Lower lobe of right lung (tissue), 2 donors: ENCODE measurements at regions not wholly inside any gene's neighbourhood (a gene's known extent, or its start where the extent isn't known, plus 50 kb on each side); places are given as distances from the start of the nearest gene placed in this dataset.

Experiments
- ATAC-seq, 2 donors: fragments of 200-7000 bp; cut with Tn5 transposase; one replicate each; pipeline ENCODE4 v1.9.1; 2020 to 2022; ENCODE audit warnings: mild to moderate bottlenecking in 2 of 2, moderate library complexity in 2 of 2
- DNase-seq: peaks from one replicate; pipeline ENCODE4 v3.0.0-alpha.2; 2020
- H3K27ac ChIP-seq: fragments of 200-600 bp; one replicate; pipeline ENCODE4 v1.8.0; 2022
- H3K27me3 ChIP-seq: fragments of 200-600 bp; one replicate; pipeline ENCODE4 v1.8.0; 2022; ENCODE audit warnings: low read depth
- H3K36me3 ChIP-seq: fragments of 200-600 bp; one replicate; pipeline ENCODE4 v1.8.0; 2022; ENCODE audit warnings: mild to moderate bottlenecking
- H3K4me1 ChIP-seq: fragments of 200-600 bp; one replicate; pipeline ENCODE4 v1.8.0; 2022
- H3K4me3 ChIP-seq: fragments of 200-600 bp; one replicate; pipeline ENCODE4 v1.8.0; 2022; ENCODE audit warnings: mild to moderate bottlenecking
- H3K9me3 ChIP-seq: fragments of 200-600 bp; one replicate; pipeline ENCODE4 v1.8.0; 2022
- CTCF ChIP-seq: fragments of 200-600 bp; IDR thresholded peaks from one replicate; pipeline ENCODE4 v1.8.0; 2022; ENCODE audit warnings: antibody characterized with exemption, mild to moderate bottlenecking
- intact Hi-C: fragments of 100-400 bp; cut with DNase I; formaldehyde crosslinking; loops from one replicate; pipeline ENCODE4 v1.11.0; 2022
- donor health status: DM: no; HTN: yes; CAD: no; lungs with severe emphysema.

- Histone ChIP-seq H3K36me3 (no peaks in the 10 kb centered on the region), H3K27ac (no peak overlapping the region), H3K9me3 (no peaks in the 10 kb centered on the region), H3K4me1 (no peaks in the 10 kb centered on the region), H3K27me3 (no peaks in the 10 kb centered on the region), H3K4me3 (no peak overlapping the region)
- DNase-seq (no peak), ATAC-seq (no peak)
- TF ChIP-seq CTCF: no peak
- intact Hi-C loops: no loop called here
Measured at GRCh38 chr14:42140831-42141279, 534.2 kb downstream of the LRFN5 start.

- no peak overlapping the region for H3K27ac ChIP-seq
- DNase-seq: no peak
- no peaks in the 10 kb centered on the region for H3K4me1 ChIP-seq
- no peaks in the 10 kb centered on the region for H3K9me3 ChIP-seq
- no peaks in the 10 kb centered on the region for H3K27me3 ChIP-seq
- H3K4me3 ChIP-seq: no peak overlapping the region
- TF ChIP-seq CTCF: no peak
- intact Hi-C loops: no loop called here
- ATAC-seq: no peak
- no peaks in the 10 kb centered on the region for H3K36me3 ChIP-seq
Measured at GRCh38 chr14:42140001-42140400, 533.3 kb downstream of the LRFN5 start.

- Histone ChIP-seq H3K9me3 (no peaks in the 10 kb centered on the region), H3K4me1 (no peaks in the 10 kb centered on the region), H3K4me3 (no peak overlapping the region), H3K27ac (no peak overlapping the region), H3K27me3 (no peaks in the 10 kb centered on the region), H3K36me3 (no peaks in the 10 kb centered on the region)
- ATAC-seq (no peak), DNase-seq (no peak)
- no peak for TF ChIP-seq CTCF
- intact Hi-C loops: no loop called here
Measured at GRCh38 chr14:42138406-42138805, 531.7 kb downstream of the LRFN5 start.

- TF ChIP-seq CTCF: no peak
- no peak for ATAC-seq
- intact Hi-C loops: no loop called here
- Histone ChIP-seq H3K4me1 (no peaks in the 10 kb centered on the region), H3K27me3 (no peaks in the 10 kb centered on the region), H3K36me3 (no peaks in the 10 kb centered on the region), H3K9me3 (no peaks in the 10 kb centered on the region), H3K4me3 (no peak overlapping the region), H3K27ac (no peak overlapping the region)
- DNase-seq: no peak
Measured at GRCh38 chr14:42130815-42131214, 524.1 kb downstream of the LRFN5 start.

- no peak overlapping the region for H3K27ac ChIP-seq
- ATAC-seq (no peak), DNase-seq (no peak)
- H3K4me3 ChIP-seq: no peak overlapping the region
- no peaks in the 10 kb centered on the region for H3K4me1 ChIP-seq
- no peak for TF ChIP-seq CTCF
- H3K27me3 ChIP-seq: no peaks in the 10 kb centered on the region
- no peaks in the 10 kb centered on the region for H3K36me3 ChIP-seq
- intact Hi-C loops: no loop called here
- H3K9me3 ChIP-seq: no peaks in the 10 kb centered on the region
Measured at GRCh38 chr14:42123526-42123925, 516.9 kb downstream of the LRFN5 start.
